Esophagus muscularis mucosa (tissue), 4 donors: ENCODE measurements at regions not wholly inside any gene's neighbourhood (a gene's known extent, or its start where the extent isn't known, plus 50 kb on each side); places are given as distances from the start of the nearest gene placed in this dataset.

Source experiments
- EP300 ChIP-seq: sonication (generic); formaldehyde crosslinking; IDR thresholded peaks from one replicate; pipeline ENCODE4 v1.6.1; 2017; ENCODE audit warnings: antibody characterized with exemption
- POLR2A ChIP-seq: fragments of 450-650 bp; IDR thresholded peaks from one replicate; pipeline ENCODE4 v1.6.1; 2017; ENCODE audit warnings: antibody characterized with exemption, moderate library complexity, mild to moderate bottlenecking, low read depth
- POLR2AphosphoS5 ChIP-seq, 2 donors: sonication (generic); formaldehyde crosslinking; IDR thresholded peaks; one replicate each; pipeline ENCODE4 v1.6.1; 2017; ENCODE audit warnings: antibody characterized with exemption in 2 of 2
- TF ChIP-seq, protein P1 (sequence below), 3 experiments: fragments of 200-600 bp in 2 of 3; fragments of 450-650 bp in 1 of 3; sonication (generic) in 2 of 3; IDR thresholded peaks; one replicate each; pipeline ENCODE4 v1.5.1; 2017 to 2019; ENCODE audit warnings: antibody characterized with exemption in 3 of 3, mild to moderate bottlenecking in 2 of 3, moderate library complexity in 1 of 3

DNA sequence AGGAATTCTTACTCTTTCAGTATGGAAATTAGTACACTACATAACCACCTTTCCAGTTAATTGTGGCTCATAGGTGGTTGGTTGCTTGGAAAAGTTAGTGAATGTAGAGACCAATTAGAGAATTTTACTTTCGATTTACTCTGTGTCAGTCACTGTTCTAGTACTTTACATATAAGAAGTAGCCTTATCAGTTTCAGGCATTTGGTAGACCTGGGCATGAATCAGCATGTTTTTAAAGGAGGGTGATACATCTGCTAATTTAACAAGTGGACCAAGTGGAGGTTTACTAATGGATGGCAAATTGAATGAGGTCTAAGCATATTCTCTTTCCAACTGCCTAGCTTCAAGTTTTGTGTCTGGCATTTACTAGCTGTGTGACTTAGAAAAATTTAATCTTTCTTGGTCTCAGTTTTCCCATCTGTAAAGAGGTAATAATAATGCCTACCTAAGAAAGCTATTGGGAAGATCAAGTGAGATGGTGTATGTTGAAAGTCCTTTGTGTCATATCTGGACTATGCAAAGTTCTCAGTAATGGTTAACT, 1158.6 kb downstream of the PLA2G4A start:
- no peak for TF ChIP-seq EP300
- no peak for TF ChIP-seq POLR2AphosphoS5 (IDR thresholded peaks at IDR 0.05)
- TF ChIP-seq, protein P1, sequence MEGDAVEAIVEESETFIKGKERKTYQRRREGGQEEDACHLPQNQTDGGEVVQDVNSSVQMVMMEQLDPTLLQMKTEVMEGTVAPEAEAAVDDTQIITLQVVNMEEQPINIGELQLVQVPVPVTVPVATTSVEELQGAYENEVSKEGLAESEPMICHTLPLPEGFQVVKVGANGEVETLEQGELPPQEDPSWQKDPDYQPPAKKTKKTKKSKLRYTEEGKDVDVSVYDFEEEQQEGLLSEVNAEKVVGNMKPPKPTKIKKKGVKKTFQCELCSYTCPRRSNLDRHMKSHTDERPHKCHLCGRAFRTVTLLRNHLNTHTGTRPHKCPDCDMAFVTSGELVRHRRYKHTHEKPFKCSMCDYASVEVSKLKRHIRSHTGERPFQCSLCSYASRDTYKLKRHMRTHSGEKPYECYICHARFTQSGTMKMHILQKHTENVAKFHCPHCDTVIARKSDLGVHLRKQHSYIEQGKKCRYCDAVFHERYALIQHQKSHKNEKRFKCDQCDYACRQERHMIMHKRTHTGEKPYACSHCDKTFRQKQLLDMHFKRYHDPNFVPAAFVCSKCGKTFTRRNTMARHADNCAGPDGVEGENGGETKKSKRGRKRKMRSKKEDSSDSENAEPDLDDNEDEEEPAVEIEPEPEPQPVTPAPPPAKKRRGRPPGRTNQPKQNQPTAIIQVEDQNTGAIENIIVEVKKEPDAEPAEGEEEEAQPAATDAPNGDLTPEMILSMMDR (IDR thresholded peaks at IDR 0.05): no peak
- TF ChIP-seq POLR2A: no peak
